Vagina (tissue), 2 donors: ENCODE measurements at regions not wholly inside any gene's neighbourhood (a gene's known extent, or its start where the extent isn't known, plus 50 kb on each side); places are given as distances from the start of the nearest gene placed in this dataset.

Experiments used
- DNase-seq, 2 donors: peaks; one replicate each; pipeline ENCODE4 v3.0.0-alpha.2; 2017; ENCODE audit errors: extremely low spot score in 2 of 2
- H3K27ac ChIP-seq: fragments of 200-600 bp; sonication (generic); one replicate; pipeline ENCODE4 v1.5.1; 2019
- H3K27me3 ChIP-seq: fragments of 200-600 bp; sonication (generic); one replicate; pipeline ENCODE4 v1.5.1; 2019
- H3K36me3 ChIP-seq, 2 donors: fragments of 200-600 bp; sonication (generic); one replicate each; pipeline ENCODE4 v1.5.1; 2017 to 2019
- H3K4me1 ChIP-seq: fragments of 200-600 bp; sonication (generic); one replicate; pipeline ENCODE4 v1.5.1; 2019
- H3K4me3 ChIP-seq, 2 donors: fragments of 200-600 bp; sonication (generic); 1 replicate in 1 of 2; 2 replicates in 1 of 2; pipeline ENCODE4 v1.5.1; 2016 to 2019
- H3K9me3 ChIP-seq: fragments of 200-600 bp; sonication (generic); one replicate; pipeline ENCODE4 v1.5.1; 2019
- CTCF ChIP-seq, 3 experiments: fragments of 450-650 bp in 2 of 3; fragments of 200-600 bp in 1 of 3; sonication (generic) in 1 of 3; IDR thresholded peaks; one replicate each; pipeline ENCODE4 v1.5.1; 2017 to 2019; ENCODE audit warnings: antibody characterized with exemption in 3 of 3, mild to moderate bottlenecking in 2 of 3, moderate library complexity in 2 of 3
- POLR2A ChIP-seq, 2 donors: fragments of 450-650 bp; IDR thresholded peaks; one replicate each; pipeline ENCODE4 v1.6.1; 2017; ENCODE audit warnings: antibody characterized with exemption in 2 of 2, mild to moderate bottlenecking in 2 of 2, moderate library complexity in 2 of 2
- POLR2AphosphoS5 ChIP-seq, 2 donors: sonication (generic); formaldehyde crosslinking; IDR thresholded peaks; one replicate each; pipeline ENCODE4 v1.9.0; 2017; ENCODE audit warnings: antibody characterized with exemption in 2 of 2, mild to moderate bottlenecking in 2 of 2, low read depth in 1 of 2; ENCODE audit not compliant: insufficient read depth in 1 of 2
- intact Hi-C: fragments of 100-400 bp; cut with DNase I; formaldehyde crosslinking; loops from one replicate; pipeline ENCODE4 v1.15.1; 2023

GRCh38 chr6:95231416-95231815 lies 345.9 kb upstream of the MANEA start:
- TF ChIP-seq POLR2AphosphoS5 (IDR thresholded peaks at IDR 0.05; ENCODE audit: insufficient read depth in 1 of 2, low read depth in 1 of 2) (no peak), CTCF (IDR thresholded peaks at IDR 0.05) (no peak), POLR2A (IDR thresholded peaks at IDR 0.05) (no peak)

GRCh38 chr6:95232446-95232845 lies 344.9 kb upstream of the MANEA start:
- no peaks in the 10 kb centered on the region for H3K4me1 ChIP-seq
- DNase-seq: no peak
- no peaks in the 10 kb centered on the region for H3K27me3 ChIP-seq
- no peaks in the 10 kb centered on the region for H3K9me3 ChIP-seq
- no peak overlapping the region for H3K27ac ChIP-seq
- TF ChIP-seq POLR2A (IDR thresholded peaks at IDR 0.05) (no peak), POLR2AphosphoS5 (IDR thresholded peaks at IDR 0.05; ENCODE audit: insufficient read depth in 1 of 2, low read depth in 1 of 2) (no peak), CTCF (IDR thresholded peaks at IDR 0.05) (no peak)
- no peaks in the 10 kb centered on the region for H3K36me3 ChIP-seq
- intact Hi-C loops: no loop called here
- H3K4me3 ChIP-seq: no peak overlapping the region

More at GRCh38 chr6:95231416-95231815, 345.9 kb upstream of the MANEA start:
- Histone ChIP-seq H3K27me3 (no peaks in the 10 kb centered on the region), H3K4me1 (no peaks in the 10 kb centered on the region), H3K9me3 (no peaks in the 10 kb centered on the region), H3K36me3 (no peaks in the 10 kb centered on the region), H3K4me3 (no peak overlapping the region), H3K27ac (no peak overlapping the region)
- DNase-seq: no peak
- intact Hi-C loops: no loop called here

- H3K36me3 ChIP-seq: no peaks in the 10 kb centered on the region
- no peaks in the 10 kb centered on the region for H3K9me3 ChIP-seq
- no peak overlapping the region for H3K27ac ChIP-seq
- H3K4me1 ChIP-seq: no peaks in the 10 kb centered on the region
- no peak for DNase-seq
- TF ChIP-seq POLR2A (IDR thresholded peaks at IDR 0.05): no peak
- no peak for TF ChIP-seq CTCF (IDR thresholded peaks at IDR 0.05)
- no peak for TF ChIP-seq POLR2AphosphoS5 (IDR thresholded peaks at IDR 0.05; ENCODE audit: insufficient read depth in 1 of 2, low read depth in 1 of 2)
- no peak overlapping the region for H3K4me3 ChIP-seq
- intact Hi-C loops: no loop called here
- H3K27me3 ChIP-seq: no peaks in the 10 kb centered on the region
Measured at GRCh38 chr6:95233879-95234278, 343.5 kb upstream of the MANEA start.

GRCh38 chr6:95240514-95240913 lies 336.8 kb upstream of the MANEA start:
- H3K27ac ChIP-seq: no peak overlapping the region
- no peaks in the 10 kb centered on the region for H3K4me1 ChIP-seq
- TF ChIP-seq POLR2AphosphoS5 (IDR thresholded peaks at IDR 0.05; ENCODE audit: insufficient read depth in 1 of 2, low read depth in 1 of 2) (no peak), CTCF (IDR thresholded peaks at IDR 0.05) (no peak)
- H3K36me3 ChIP-seq: no peaks in the 10 kb centered on the region
- no peak overlapping the region for H3K4me3 ChIP-seq
- DNase-seq: no peak
- no peaks in the 10 kb centered on the region for H3K9me3 ChIP-seq
- intact Hi-C loops: no loop called here
- no peaks in the 10 kb centered on the region for H3K27me3 ChIP-seq

GRCh38 chr6:95242560-95242959 lies 334.8 kb upstream of the MANEA start:
- no peak for DNase-seq
- TF ChIP-seq CTCF (IDR thresholded peaks at IDR 0.05): no peak
- no peak for TF ChIP-seq POLR2AphosphoS5 (IDR thresholded peaks at IDR 0.05; ENCODE audit: insufficient read depth in 1 of 2, low read depth in 1 of 2)
- no peak for TF ChIP-seq POLR2A (IDR thresholded peaks at IDR 0.05)
- Histone ChIP-seq H3K27ac (no peak overlapping the region), H3K36me3 (no peaks in the 10 kb centered on the region), H3K9me3 (no peaks in the 10 kb centered on the region), H3K4me1 (no peaks in the 10 kb centered on the region), H3K27me3 (no peaks in the 10 kb centered on the region), H3K4me3 (no peak overlapping the region)
- intact Hi-C loops: no loop called here
